ENCODE measurements at regions not wholly inside any gene's neighbourhood (a gene's known extent, or its start where the extent isn't known, plus 50 kb on each side); places are given as distances from the start of the nearest gene placed in this dataset.

- Histone ChIP-seq H3K9me3 (no peaks in the 10 kb centered on the region), H3K4me1 (no peaks in the 10 kb centered on the region), H3K27ac (no peak overlapping the region), H3K4me3 (no peak overlapping the region), H3K27me3 (no peaks in the 10 kb centered on the region), H3K36me3 (no peaks in the 10 kb centered on the region)
- ATAC-seq (ENCODE audit: low FRiP score in 2 of 2) (no peak), DNase-seq (no peak)
- 39 to 41% methylated on average over 4 of the region's 4 CpGs for WGBS, 2 donors
- TF ChIP-seq CTCF (IDR thresholded peaks at IDR 0.05) (no peak), EP300 (IDR thresholded peaks at IDR 0.05) (no peak), POLR2AphosphoS5 (IDR thresholded peaks at IDR 0.05) (no peak), POLR2A (IDR thresholded peaks at IDR 0.05) (no peak)
Observed at GRCh38 chr3:147730284-147730683, 321.1 kb downstream of the ZIC1 start.

- DNase-seq (no peak), ATAC-seq (ENCODE audit: low FRiP score in 2 of 2) (no peak)
- WGBS, 2 donors, result 40 to 48% methylated on average over 2 of the region's 2 CpGs
- Histone ChIP-seq H3K27ac (no peak overlapping the region), H3K9me3 (no peaks in the 10 kb centered on the region), H3K4me3 (no peak overlapping the region), H3K36me3 (no peaks in the 10 kb centered on the region), H3K4me1 (no peaks in the 10 kb centered on the region), H3K27me3 (no peaks in the 10 kb centered on the region)
- no peak for TF ChIP-seq POLR2A (IDR thresholded peaks at IDR 0.05)
- TF ChIP-seq POLR2AphosphoS5 (IDR thresholded peaks at IDR 0.05), result no peak
- TF ChIP-seq EP300 (IDR thresholded peaks at IDR 0.05), result no peak
- TF ChIP-seq CTCF (IDR thresholded peaks at IDR 0.05), result no peak
Observed at GRCh38 chr3:147733217-147733616, 324.1 kb downstream of the ZIC1 start.

DNA sequence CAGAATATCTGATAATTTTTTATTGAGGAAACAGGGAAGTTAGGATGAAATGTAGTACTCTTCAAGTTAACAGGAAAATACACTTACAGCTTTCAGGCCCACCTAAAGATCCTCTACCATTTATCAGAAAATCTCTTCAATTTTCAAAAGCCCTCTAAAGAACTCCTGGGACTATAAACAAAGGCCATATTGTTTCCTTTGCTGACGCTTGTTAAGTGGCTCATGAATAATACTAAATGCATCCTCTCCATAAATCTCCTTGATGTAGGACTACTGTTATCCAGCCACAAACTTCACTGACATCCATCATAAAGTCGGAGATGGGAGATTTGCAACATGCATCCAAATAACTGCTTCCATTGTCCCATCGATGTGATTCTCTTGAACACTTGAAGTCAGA lies 326.5 kb downstream of the ZIC1 start:
- TF ChIP-seq CTCF (IDR thresholded peaks at IDR 0.05), result no peak
- TF ChIP-seq EP300 (IDR thresholded peaks at IDR 0.05), result no peak
- TF ChIP-seq POLR2AphosphoS5 (IDR thresholded peaks at IDR 0.05), result no peak
- no peak for TF ChIP-seq POLR2A (IDR thresholded peaks at IDR 0.05)
- Histone ChIP-seq H3K4me3 (no peak overlapping the region), H3K27me3 (no peaks in the 10 kb centered on the region), H3K36me3 (no peaks in the 10 kb centered on the region), H3K4me1 (no peaks in the 10 kb centered on the region), H3K9me3 (no peaks in the 10 kb centered on the region), H3K27ac (no peak overlapping the region)
- DNase-seq, result no peak
- 48 to 61% methylated on average over 3 of the region's 3 CpGs for WGBS, 2 donors
- no peak for ATAC-seq (ENCODE audit: low FRiP score in 2 of 2)

- no peak overlapping the region for H3K27ac ChIP-seq
- no peaks in the 10 kb centered on the region for H3K9me3 ChIP-seq
- no peak overlapping the region for H3K4me3 ChIP-seq
- DNase-seq, result no peak
- TF ChIP-seq CTCF (IDR thresholded peaks at IDR 0.05) (no peak), EP300 (IDR thresholded peaks at IDR 0.05) (no peak), POLR2A (IDR thresholded peaks at IDR 0.05) (no peak), POLR2AphosphoS5 (IDR thresholded peaks at IDR 0.05) (no peak)
- no peaks in the 10 kb centered on the region for H3K4me1 ChIP-seq
- 24 to 43% methylated on average over 2 of the region's 2 CpGs for WGBS, 2 donors
- H3K27me3 ChIP-seq, result no peaks in the 10 kb centered on the region
- no peaks in the 10 kb centered on the region for H3K36me3 ChIP-seq
- ATAC-seq (ENCODE audit: low FRiP score in 2 of 2), result no peak
Observed at GRCh38 chr3:147736226-147736625, 327.1 kb downstream of the ZIC1 start.

- Histone ChIP-seq H3K36me3 (no peaks in the 10 kb centered on the region), H3K9me3 (no peaks in the 10 kb centered on the region), H3K4me1 (no peaks in the 10 kb centered on the region), H3K27me3 (no peaks in the 10 kb centered on the region), H3K4me3 (no peak overlapping the region), H3K27ac (no peak overlapping the region)
- no peak for ATAC-seq (ENCODE audit: low FRiP score in 2 of 2)
- TF ChIP-seq EP300 (IDR thresholded peaks at IDR 0.05), result no peak
- TF ChIP-seq POLR2AphosphoS5 (IDR thresholded peaks at IDR 0.05), result no peak
- no peak for TF ChIP-seq POLR2A (IDR thresholded peaks at IDR 0.05)
- TF ChIP-seq CTCF (IDR thresholded peaks at IDR 0.05), result no peak
- WGBS, 2 donors, result 88 to 97% methylated on average over 1 of the region's 1 CpG
- no peak for DNase-seq
Observed at GRCh38 chr3:147737376-147737775, 328.2 kb downstream of the ZIC1 start.
